H1 (cell line): ENCODE measurements at regions not wholly inside any gene's neighbourhood (a gene's known extent, or its start where the extent isn't known, plus 50 kb on each side); places are given as distances from the start of the nearest gene placed in this dataset.

Experiments used
- ATF2 ChIP-seq: IDR thresholded peaks from 2 replicates; pipeline ENCODE4 v1.6.1; 2012; ENCODE audit warnings: low read length, inconsistent platforms
- ATF3 ChIP-seq: IDR thresholded peaks from 2 replicates; pipeline ENCODE4 v1.6.1; 2011; ENCODE audit warnings: low read depth, mild to moderate bottlenecking, low read length; ENCODE audit not compliant: insufficient read depth
- BCL11A ChIP-seq, 2 experiments: IDR thresholded peaks; one replicate each; pipeline ENCODE4 v1.6.1; 2011; ENCODE audit warnings: low read depth in 2 of 2, low read length in 2 of 2, mild to moderate bottlenecking in 2 of 2
- CHD1 ChIP-seq: IDR thresholded peaks from 2 replicates; pipeline ENCODE4 v1.6.1; 2012; ENCODE audit warnings: low read depth, low read length, improper control_type of control experiment
- PHF8 ChIP-seq: fragments of 200-600 bp; sonication (generic); conservative IDR thresholded peaks from 2 replicates; pipeline ENCODE4 v1.7.1; 2012; ENCODE audit warnings: low read depth, mild to moderate bottlenecking, inconsistent platforms, low read length, moderate library complexity
- POU5F1 ChIP-seq: IDR thresholded peaks from 2 replicates; pipeline ENCODE4 v1.6.1; 2011; ENCODE audit warnings: low read depth, mild to moderate bottlenecking, low read length, moderate library complexity
- SIX5 ChIP-seq: IDR thresholded peaks from 2 replicates; pipeline ENCODE4 v1.6.1; 2011; ENCODE audit warnings: mild to moderate bottlenecking, low read depth, low read length
- SP1 ChIP-seq: IDR thresholded peaks from 2 replicates; pipeline ENCODE4 v1.6.1; 2011; ENCODE audit warnings: low read depth, low read length

- TF ChIP-seq SP1: no peak
- no peak for TF ChIP-seq POU5F1
- no peak for TF ChIP-seq PHF8
- TF ChIP-seq SIX5: no peak
- no peak for TF ChIP-seq ATF3
- TF ChIP-seq CHD1: no peak
- TF ChIP-seq BCL11A (IDR thresholded peaks at IDR 0.05; ENCODE audit: low read depth in 2 of 2, low read length in 2 of 2): no peak
- no peak for TF ChIP-seq ATF2
These were observed 68.9 kb upstream of the BMP2K start (continued) for GRCh38 chr4:78707268-78707667.
